WTC11 (cell line): ENCODE measurements at regions not wholly inside any gene's neighbourhood (a gene's known extent, or its start where the extent isn't known, plus 50 kb on each side); places are given as distances from the start of the nearest gene placed in this dataset.

Source experiments
- ATAC-seq: fragments of 200-7000 bp; cut with Tn5 transposase; 2 replicates; pipeline ENCODE4 v1.10.0; 2021; ENCODE audit warnings: mild to moderate bottlenecking, moderate library complexity
- CTCF ChIA-PET: fragments of 300-600 bp; sonication (Branson Sonifier 250); formaldehyde crosslinking; loops from one replicate; lab custom pipeline; 2021; ENCODE audit warnings: antibody characterized with exemption; lab: Charles Lee
- POLR2A ChIA-PET: fragments of 350-600 bp; sonication (Branson Sonifier 250); formaldehyde crosslinking; loops from one replicate; lab custom pipeline; 2021; ENCODE audit warnings: antibody characterized with exemption; lab: Charles Lee
- DNase-seq: peaks from one replicate; pipeline ENCODE4 v3.0.0; 2021; ENCODE audit warnings: low spot score
- H3K27ac Mint-ChIP-seq: 2 replicates; pipeline ENCODE4 v1.8.0; 2021; ENCODE audit warnings: mixed read lengths
- H3K27me3 Mint-ChIP-seq: 2 replicates; pipeline ENCODE4 v1.8.0; 2021; ENCODE audit warnings: low read depth, mild to moderate bottlenecking, moderate library complexity, mixed read lengths
- H3K36me3 Mint-ChIP-seq: 2 replicates; pipeline ENCODE4 v1.8.0; 2021; ENCODE audit warnings: mixed read lengths
- H3K4me1 Mint-ChIP-seq: 2 replicates; pipeline ENCODE4 v1.8.0; 2022; ENCODE audit warnings: mixed read lengths
- H3K4me3 Mint-ChIP-seq: 2 replicates; pipeline ENCODE4 v1.8.0; 2021; ENCODE audit warnings: mild to moderate bottlenecking, moderate library complexity, mixed read lengths
- H3K9me3 Mint-ChIP-seq: 2 replicates; pipeline ENCODE4 v1.8.0; 2021; ENCODE audit warnings: mixed read lengths
- AR ChIP-seq: fragments of 250-450 bp; sonication (Bioruptor Pico); IDR thresholded peaks from 2 replicates; pipeline ENCODE4 v1.9.0; 2021; ENCODE audit warnings: mild to moderate bottlenecking
- CBFB ChIP-seq: sonication (generic); formaldehyde crosslinking; IDR thresholded peaks from 2 replicates; pipeline ENCODE4 v1.8.1; 2022; ENCODE audit warnings: mild to moderate bottlenecking, low read depth, missing genetic modification reagents
- CREM ChIP-seq: sonication (generic); formaldehyde crosslinking; IDR thresholded peaks from 2 replicates; pipeline ENCODE4 v1.8.1; 2022; ENCODE audit warnings: mild to moderate bottlenecking, missing genetic modification reagents, moderate library complexity
- HMGA2 ChIP-seq: fragments of 250-450 bp; sonication (Bioruptor Pico); IDR thresholded peaks from 2 replicates; pipeline ENCODE4 v1.4.0; 2021; ENCODE audit warnings: mild to moderate bottlenecking, moderate library complexity
- KAT7 ChIP-seq: sonication (generic); formaldehyde crosslinking; IDR thresholded peaks from 2 replicates; pipeline ENCODE4 v1.8.1; 2023; ENCODE audit warnings: missing genetic modification reagents, mild to moderate bottlenecking, borderline replicate concordance
- MXD4 ChIP-seq: fragments of 250-450 bp; sonication (Bioruptor Pico); IDR thresholded peaks from 2 replicates; pipeline ENCODE4 v1.8.0; 2021; ENCODE audit warnings: mild to moderate bottlenecking, moderate library complexity, borderline replicate concordance
- MYBL2 ChIP-seq: sonication (generic); formaldehyde crosslinking; IDR thresholded peaks from 2 replicates; pipeline ENCODE4 v1.8.1; 2023; ENCODE audit warnings: mild to moderate bottlenecking, moderate library complexity, missing genetic modification reagents
- SP1 ChIP-seq: sonication (generic); formaldehyde crosslinking; conservative IDR thresholded peaks from 2 replicates; pipeline ENCODE4 v1.8.1; 2022; ENCODE audit warnings: missing genetic modification reagents
- TEAD1 ChIP-seq: sonication (generic); formaldehyde crosslinking; IDR thresholded peaks from 2 replicates; pipeline ENCODE4 v1.8.0; 2022; ENCODE audit warnings: mild to moderate bottlenecking, missing genetic modification reagents
- TP53 ChIP-seq: sonication (generic); formaldehyde crosslinking; IDR thresholded peaks from 2 replicates; pipeline ENCODE4 v1.8.1; 2023; ENCODE audit warnings: mild to moderate bottlenecking, missing genetic modification reagents
- USF2 ChIP-seq: sonication (generic); formaldehyde crosslinking; IDR thresholded peaks from 2 replicates; pipeline ENCODE4 v1.8.1; 2023; ENCODE audit warnings: mild to moderate bottlenecking, missing genetic modification reagents, moderate library complexity
- ZBTB21 ChIP-seq: sonication (generic); formaldehyde crosslinking; IDR thresholded peaks from 2 replicates; pipeline ENCODE4 v1.8.1; 2023; ENCODE audit warnings: mild to moderate bottlenecking, missing genetic modification reagents, borderline replicate concordance
- ZNF423 ChIP-seq: fragments of 250-450 bp; sonication (Bioruptor Pico); IDR thresholded peaks from 2 replicates; pipeline ENCODE4 v2.1.2; 2022; ENCODE audit warnings: mild to moderate bottlenecking, moderate library complexity
- TF ChIP-seq, protein P1 (sequence below): fragments of 250-450 bp; sonication (Bioruptor Pico); IDR thresholded peaks from 2 replicates; pipeline ENCODE4 v1.9.0; 2021; ENCODE audit warnings: moderate library complexity, mild to moderate bottlenecking, inconsistent platforms, borderline replicate concordance
- TF ChIP-seq, protein P2 (sequence below): sonication (generic); formaldehyde crosslinking; IDR thresholded peaks from 2 replicates; pipeline ENCODE4 v1.8.1; 2023; ENCODE audit warnings: mild to moderate bottlenecking, missing genetic modification reagents, borderline replicate concordance
- TF ChIP-seq, protein P3 (sequence below): sonication (generic); formaldehyde crosslinking; IDR thresholded peaks from 2 replicates; pipeline ENCODE4 v1.8.1; 2022; ENCODE audit warnings: mild to moderate bottlenecking, moderate library complexity, missing genetic modification reagents
- TF ChIP-seq, protein P4 (sequence below): fragments of 250-450 bp; sonication (Bioruptor Pico); IDR thresholded peaks from 2 replicates; pipeline ENCODE4 v2.1.2; 2022; ENCODE audit warnings: mild to moderate bottlenecking, moderate library complexity

- Mint-ChIP-seq H3K4me3 (no peak overlapping the region), H3K27ac (no peak overlapping the region), H3K36me3 (no peaks in the 10 kb centered on the region), H3K27me3 (no peaks in the 10 kb centered on the region), H3K4me1 (peaks cover 10% of the 10 kb centered on the region), H3K9me3 (no peaks in the 10 kb centered on the region)
- DNase-seq (no peak), ATAC-seq (no peak)
- TF ChIP-seq, protein P1, sequence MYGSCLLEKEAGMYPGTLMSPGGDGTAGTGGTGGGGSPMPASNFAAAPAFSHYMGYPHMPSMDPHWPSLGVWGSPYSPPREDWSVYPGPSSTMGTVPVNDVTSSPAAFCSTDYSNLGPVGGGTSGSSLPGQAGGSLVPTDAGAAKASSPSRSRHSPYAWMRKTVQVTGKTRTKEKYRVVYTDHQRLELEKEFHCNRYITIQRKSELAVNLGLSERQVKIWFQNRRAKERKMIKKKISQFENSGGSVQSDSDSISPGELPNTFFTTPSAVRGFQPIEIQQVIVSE (CRISPR knock-in tag) = no peak
- TF ChIP-seq KAT7 (CRISPR knock-in tag) (no peak), USF2 (CRISPR knock-in tag) (no peak), SP1 (CRISPR knock-in tag) (no peak), ZBTB21 (no peak), TEAD1 (no peak), ZNF423 (CRISPR knock-in tag) (no peak), CBFB (CRISPR knock-in tag) (no peak), TP53 (no peak), CREM (CRISPR knock-in tag) (no peak), AR (CRISPR knock-in tag) (no peak)
- TF ChIP-seq, protein P2, sequence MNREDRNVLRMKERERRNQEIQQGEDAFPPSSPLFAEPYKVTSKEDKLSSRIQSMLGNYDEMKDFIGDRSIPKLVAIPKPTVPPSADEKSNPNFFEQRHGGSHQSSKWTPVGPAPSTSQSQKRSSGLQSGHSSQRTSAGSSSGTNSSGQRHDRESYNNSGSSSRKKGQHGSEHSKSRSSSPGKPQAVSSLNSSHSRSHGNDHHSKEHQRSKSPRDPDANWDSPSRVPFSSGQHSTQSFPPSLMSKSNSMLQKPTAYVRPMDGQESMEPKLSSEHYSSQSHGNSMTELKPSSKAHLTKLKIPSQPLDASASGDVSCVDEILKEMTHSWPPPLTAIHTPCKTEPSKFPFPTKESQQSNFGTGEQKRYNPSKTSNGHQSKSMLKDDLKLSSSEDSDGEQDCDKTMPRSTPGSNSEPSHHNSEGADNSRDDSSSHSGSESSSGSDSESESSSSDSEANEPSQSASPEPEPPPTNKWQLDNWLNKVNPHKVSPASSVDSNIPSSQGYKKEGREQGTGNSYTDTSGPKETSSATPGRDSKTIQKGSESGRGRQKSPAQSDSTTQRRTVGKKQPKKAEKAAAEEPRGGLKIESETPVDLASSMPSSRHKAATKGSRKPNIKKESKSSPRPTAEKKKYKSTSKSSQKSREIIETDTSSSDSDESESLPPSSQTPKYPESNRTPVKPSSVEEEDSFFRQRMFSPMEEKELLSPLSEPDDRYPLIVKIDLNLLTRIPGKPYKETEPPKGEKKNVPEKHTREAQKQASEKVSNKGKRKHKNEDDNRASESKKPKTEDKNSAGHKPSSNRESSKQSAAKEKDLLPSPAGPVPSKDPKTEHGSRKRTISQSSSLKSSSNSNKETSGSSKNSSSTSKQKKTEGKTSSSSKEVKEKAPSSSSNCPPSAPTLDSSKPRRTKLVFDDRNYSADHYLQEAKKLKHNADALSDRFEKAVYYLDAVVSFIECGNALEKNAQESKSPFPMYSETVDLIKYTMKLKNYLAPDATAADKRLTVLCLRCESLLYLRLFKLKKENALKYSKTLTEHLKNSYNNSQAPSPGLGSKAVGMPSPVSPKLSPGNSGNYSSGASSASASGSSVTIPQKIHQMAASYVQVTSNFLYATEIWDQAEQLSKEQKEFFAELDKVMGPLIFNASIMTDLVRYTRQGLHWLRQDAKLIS (CRISPR knock-in tag) = no peak
- TF ChIP-seq, protein P3, sequence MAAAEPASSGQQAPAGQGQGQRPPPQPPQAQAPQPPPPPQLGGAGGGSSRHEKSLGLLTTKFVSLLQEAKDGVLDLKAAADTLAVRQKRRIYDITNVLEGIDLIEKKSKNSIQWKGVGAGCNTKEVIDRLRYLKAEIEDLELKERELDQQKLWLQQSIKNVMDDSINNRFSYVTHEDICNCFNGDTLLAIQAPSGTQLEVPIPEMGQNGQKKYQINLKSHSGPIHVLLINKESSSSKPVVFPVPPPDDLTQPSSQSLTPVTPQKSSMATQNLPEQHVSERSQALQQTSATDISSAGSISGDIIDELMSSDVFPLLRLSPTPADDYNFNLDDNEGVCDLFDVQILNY (CRISPR knock-in tag) = no peak
- TF ChIP-seq, protein P4, sequence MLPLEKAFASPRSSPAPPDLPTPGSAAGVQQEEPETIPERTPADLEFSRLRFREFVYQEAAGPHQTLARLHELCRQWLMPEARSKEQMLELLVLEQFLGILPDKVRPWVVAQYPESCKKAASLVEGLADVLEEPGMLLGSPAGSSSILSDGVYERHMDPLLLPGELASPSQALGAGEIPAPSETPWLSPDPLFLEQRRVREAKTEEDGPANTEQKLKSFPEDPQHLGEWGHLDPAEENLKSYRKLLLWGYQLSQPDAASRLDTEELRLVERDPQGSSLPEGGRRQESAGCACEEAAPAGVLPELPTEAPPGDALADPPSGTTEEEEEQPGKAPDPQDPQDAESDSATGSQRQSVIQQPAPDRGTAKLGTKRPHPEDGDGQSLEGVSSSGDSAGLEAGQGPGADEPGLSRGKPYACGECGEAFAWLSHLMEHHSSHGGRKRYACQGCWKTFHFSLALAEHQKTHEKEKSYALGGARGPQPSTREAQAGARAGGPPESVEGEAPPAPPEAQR (CRISPR knock-in tag) = no peak
- ChIA-PET POLR2A (no interaction called here), CTCF (no interaction called here)
Measured at GRCh38 chr4:19832411-19832810, 419.3 kb upstream of the SLIT2 start.

DNA sequence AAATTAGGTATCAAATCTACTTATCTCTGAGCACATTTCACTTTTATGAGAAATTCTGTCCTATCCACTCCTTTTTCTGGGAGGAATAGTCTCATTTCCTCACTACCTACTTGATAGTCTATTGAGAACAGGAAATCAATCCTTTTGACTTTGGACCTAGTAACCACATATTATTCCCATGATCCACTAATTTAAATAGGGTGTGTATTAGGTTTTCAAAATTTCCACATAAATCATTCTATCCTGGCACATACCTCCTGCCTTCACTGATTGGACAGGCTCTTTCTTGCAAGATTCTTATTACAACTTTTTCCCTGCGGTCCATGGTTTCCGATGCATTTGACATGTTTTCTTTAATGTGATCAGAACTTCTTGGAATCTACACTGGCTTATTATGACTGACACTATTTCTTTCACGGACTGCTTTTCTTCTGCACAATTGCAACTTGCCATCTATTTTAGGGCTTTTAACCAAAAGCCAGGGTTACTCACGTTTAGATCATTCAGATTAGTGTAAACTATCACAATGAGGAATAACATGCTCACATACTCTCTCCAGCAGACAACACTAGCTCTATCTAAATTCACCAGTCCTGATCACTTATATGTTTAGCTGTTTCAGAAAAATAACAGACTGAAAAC, 419.9 kb upstream of the SLIT2 start:
- TF ChIP-seq SP1 (CRISPR knock-in tag) (no peak), HMGA2 (CRISPR knock-in tag) (no peak), MXD4 (CRISPR knock-in tag) (no peak), MYBL2 (no peak), TP53 (no peak)
- TF ChIP-seq, protein P1 (CRISPR knock-in tag) = no peak
- Mint-ChIP-seq H3K36me3 (no peaks in the 10 kb centered on the region), H3K27me3 (no peaks in the 10 kb centered on the region), H3K27ac (no peak overlapping the region), H3K4me1 (peaks cover 10% of the 10 kb centered on the region), H3K9me3 (no peaks in the 10 kb centered on the region), H3K4me3 (no peak overlapping the region)
- ATAC-seq (no peak), DNase-seq (no peak)
- POLR2A ChIA-PET = no interaction called here
- CTCF ChIA-PET = no interaction called here
